ENCODE measurements at regions not wholly inside any gene's neighbourhood (a gene's known extent, or its start where the extent isn't known, plus 50 kb on each side); places are given as distances from the start of the nearest gene placed in this dataset.

DNA sequence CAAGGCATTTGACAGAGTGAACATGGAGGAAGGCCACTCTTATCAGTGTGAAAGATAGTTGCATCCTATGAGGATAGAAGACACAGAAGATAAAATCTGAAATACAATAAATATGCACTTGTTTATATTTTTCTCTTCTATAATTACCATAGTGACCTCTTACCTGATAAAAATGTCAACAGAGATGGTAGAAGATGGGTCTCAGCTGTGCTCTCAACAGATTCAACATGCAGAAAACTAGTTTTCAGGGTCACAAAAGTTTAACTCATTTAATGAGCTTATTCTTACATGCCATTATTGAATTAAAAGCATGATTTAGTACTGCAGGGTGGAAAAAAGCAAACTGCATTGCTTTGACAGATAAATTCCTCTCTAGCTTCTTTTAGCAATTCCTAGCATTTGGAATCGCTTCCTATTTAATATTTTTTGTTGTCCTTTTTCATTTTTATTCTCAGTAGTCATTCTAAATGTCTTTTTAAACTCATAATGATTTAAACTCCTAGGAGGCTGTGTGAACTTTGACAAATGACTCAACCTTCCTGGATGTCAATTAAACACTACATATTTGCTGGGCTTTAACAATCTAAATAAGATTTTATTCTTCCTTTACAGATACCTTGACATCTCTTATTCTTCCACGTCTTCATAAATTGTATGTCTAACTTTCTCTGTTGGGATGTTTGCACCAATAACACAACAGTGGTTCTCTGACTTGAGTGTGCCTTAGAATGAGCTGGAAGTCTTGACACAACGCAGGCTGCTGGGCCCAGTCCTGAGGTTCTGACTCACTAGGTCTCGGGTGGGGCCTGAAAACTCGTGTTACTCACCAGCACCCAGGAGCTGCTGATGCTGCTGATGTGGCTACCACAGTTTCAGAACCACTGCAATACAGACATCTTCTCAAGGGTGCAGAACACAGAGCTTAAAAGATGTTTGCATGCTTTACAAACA, 565.5 kb upstream of the IGFBP3 start:
- FAIRE-seq = no peak
- SMC1A ChIA-PET (ENCODE audit: uncharacterized antibody, unreplicated experiment) = interaction anchor here (0.6 to 1.8 kb wide), 6 partner anchors 10 to 452 kb away, joined by 3 to 9 read pairs (median 3); no protein-coding TSS in a partner anchor
- DNase-seq (ENCODE audit: low read depth, low spot score) = no peak
- intact Hi-C loops (cut with micrococcal nuclease; ENCODE audit: unreplicated experiment) = no loop called here
- CTCF ChIA-PET = interaction anchor here (1.4 kb wide), 1 partner anchor 8 kb away, joined by 7 read pairs; no protein-coding TSS in a partner anchor
- ATAC-seq = no peak
- in situ Hi-C loops (cut with MboI) = no loop called here
- POLR2A ChIA-PET = no interaction called here
- Histone ChIP-seq H3K27ac (ENCODE audit: control insufficient read depth, insufficient read depth) (no peak overlapping the region), H3K27me3 (replicated peaks in 1 of 2; ENCODE audit: control insufficient read depth in 2 of 2, insufficient read depth in 2 of 2, low read length in 1 of 2) (no peaks in the 10 kb centered on the region), H3K4me2 (ENCODE audit: control insufficient read depth, insufficient read depth) (no peak overlapping the region), H2AFZ (ENCODE audit: control insufficient read depth, low read depth, low read length) (no peak overlapping the region), H3K79me2 (ENCODE audit: control insufficient read depth, insufficient read depth, low read length) (no peaks in the 10 kb centered on the region), H3K9me3 (replicated peaks; ENCODE audit: control insufficient read depth, insufficient read depth, low read length) (no peaks in the 10 kb centered on the region), H3K36me3 (ENCODE audit: control insufficient read depth in 2 of 2, insufficient read depth in 2 of 2, low read length in 1 of 2) (no peaks in the 10 kb centered on the region), H3K4me1 (ENCODE audit: control insufficient read depth, insufficient read depth, low read length) (no peaks in the 10 kb centered on the region), H3K4me3 (no peak overlapping the region), H3K9ac (ENCODE audit: control insufficient read depth, insufficient read depth, low read length) (no peak overlapping the region), H4K20me1 (ENCODE audit: control insufficient read depth, insufficient read depth) (no peaks in the 10 kb centered on the region)
- WGBS (ENCODE audit: insufficient coverage, insufficient replicate concordance, low lambda C conversion rate, missing lambda C conversion rate) = 0% methylated on average over 5 of the region's 5 CpGs
- BruUV-seq (replicated peaks) = no TSS peak
- RAD21 ChIA-PET (ENCODE audit: unreplicated experiment) = interaction anchor here (1.0 to 1.5 kb wide), 2 partner anchors 33 to 99 kb away, joined by 3 read pairs; no protein-coding TSS in a partner anchor
- TF ChIP-seq HDAC2 (IDR thresholded peaks at IDR 0.05) (no peak), SREBF2 (IDR thresholded peaks at IDR 0.05; ENCODE audit: low read length) (no peak), LARP7 (IDR thresholded peaks at IDR 0.05) (no peak), RFX5 (IDR thresholded peaks at IDR 0.05; ENCODE audit: low read depth, low read length) (no peak)

- WGBS (ENCODE audit: insufficient coverage, insufficient replicate concordance, low lambda C conversion rate, missing lambda C conversion rate) = 7% methylated on average over 3 of the region's 3 CpGs
- H3K27ac ChIP-seq (ENCODE audit: control insufficient read depth, insufficient read depth) = no peak overlapping the region
- ChIA-PET CTCF (interaction anchor here (0.9 kb wide), 1 partner anchor 114 kb away, joined by 3 read pairs; no protein-coding TSS in a partner anchor), SMC1A (ENCODE audit: uncharacterized antibody, unreplicated experiment) (interaction anchor here (0.8 to 1.8 kb wide), 3 partner anchors 10 to 64 kb away, joined by 3 to 9 read pairs (median 4); no protein-coding TSS in a partner anchor), POLR2A (no interaction called here), RAD21 (ENCODE audit: unreplicated experiment) (interaction anchor here (1.0 kb wide), 1 partner anchor 98 kb away, joined by 3 read pairs; no protein-coding TSS in a partner anchor)
- H3K4me3 ChIP-seq = no peak overlapping the region
- no peaks in the 10 kb centered on the region for H3K36me3 ChIP-seq (ENCODE audit: control insufficient read depth in 2 of 2, insufficient read depth in 2 of 2, low read length in 1 of 2)
- H4K20me1 ChIP-seq (ENCODE audit: control insufficient read depth, insufficient read depth) = no peaks in the 10 kb centered on the region
- BruUV-seq (replicated peaks) = no TSS peak
- no peaks in the 10 kb centered on the region for H3K27me3 ChIP-seq (replicated peaks in 1 of 2; ENCODE audit: control insufficient read depth in 2 of 2, insufficient read depth in 2 of 2, low read length in 1 of 2)
- H2AFZ ChIP-seq (ENCODE audit: control insufficient read depth, low read depth, low read length) = no peak overlapping the region
- DNase-seq (ENCODE audit: low read depth, low spot score) = no peak
- no peaks in the 10 kb centered on the region for H3K79me2 ChIP-seq (ENCODE audit: control insufficient read depth, insufficient read depth, low read length)
- no peak for FAIRE-seq
- no peaks in the 10 kb centered on the region for H3K4me1 ChIP-seq (ENCODE audit: control insufficient read depth, insufficient read depth, low read length)
- intact Hi-C loops (cut with micrococcal nuclease; ENCODE audit: unreplicated experiment) = no loop called here
- ATAC-seq = no peak
- H3K4me2 ChIP-seq (ENCODE audit: control insufficient read depth, insufficient read depth) = no peak overlapping the region
- no peaks in the 10 kb centered on the region for H3K9me3 ChIP-seq (replicated peaks; ENCODE audit: control insufficient read depth, insufficient read depth, low read length)
- H3K9ac ChIP-seq (ENCODE audit: control insufficient read depth, insufficient read depth, low read length) = no peak overlapping the region
- in situ Hi-C loops (cut with MboI) = no loop called here
- no peak for TF ChIP-seq ZBTB33 (IDR thresholded peaks at IDR 0.05)
- TF ChIP-seq GATAD2B (conservative IDR thresholded peaks at IDR 0.05; ENCODE audit: low read depth) = no peak
- no peak for TF ChIP-seq NRF1 (conservative IDR thresholded peaks at IDR 0.05; ENCODE audit: low read depth, low read length)
- TF ChIP-seq ATF7 (IDR thresholded peaks at IDR 0.05; ENCODE audit: low read depth) = no peak
- no peak for TF ChIP-seq ZNF384 (IDR thresholded peaks at IDR 0.05; ENCODE audit: borderline replicate concordance, low read depth, low read length)
- no peak for TF ChIP-seq USF2 (IDR thresholded peaks at IDR 0.05; ENCODE audit: borderline replicate concordance, low read depth, low read length)
- TF ChIP-seq ZSCAN29 (IDR thresholded peaks at IDR 0.05) = no peak
- no peak for TF ChIP-seq ZNF217 (IDR thresholded peaks at IDR 0.05)
- no peak for TF ChIP-seq CHD1 (IDR thresholded peaks at IDR 0.05; ENCODE audit: low read depth, low read length)
- no peak for TF ChIP-seq SP1 (IDR thresholded peaks at IDR 0.05; ENCODE audit: low read depth, low read length)
- no peak for TF ChIP-seq RFX5 (IDR thresholded peaks at IDR 0.05; ENCODE audit: low read depth, low read length)
- no peak for TF ChIP-seq ZZZ3 (IDR thresholded peaks at IDR 0.05; ENCODE audit: control insufficient read depth, insufficient read length, low read depth)
These were observed 564.5 kb upstream of the IGFBP3 start for GRCh38 chr7:46485481-46486065.
